ENCODE measurements at regions not wholly inside any gene's neighbourhood (a gene's known extent, or its start where the extent isn't known, plus 50 kb on each side); places are given as distances from the start of the nearest gene placed in this dataset.

GRCh38 chr1:88286716-88287115 is 397.4 kb upstream of the PKN2 start:
- no peak for DNase-seq (ENCODE audit: low read depth, low spot score)
- no peak overlapping the region for H3K27ac ChIP-seq

- DNase-seq (ENCODE audit: low read depth, low spot score), result no peak
- H3K27ac ChIP-seq, result no peak overlapping the region
Measured at GRCh38 chr1:88288571-88288970, 395.5 kb upstream of the PKN2 start.

- H3K27ac ChIP-seq, result no peak overlapping the region
- no peak for DNase-seq (ENCODE audit: low read depth, low spot score)
Measured at GRCh38 chr1:88289401-88290102, 394.5 kb upstream of the PKN2 start.

GRCh38 chr1:88291611-88292354 is 392.3 kb upstream of the PKN2 start:
- DNase-seq (ENCODE audit: low read depth, low spot score), result no peak
- no peak overlapping the region for H3K27ac ChIP-seq

GRCh38 chr1:88293691-88294190 is 390.3 kb upstream of the PKN2 start:
- H3K27ac ChIP-seq, result no peak overlapping the region
- DNase-seq (ENCODE audit: low read depth, low spot score), result no peak

GRCh38 chr1:88296227-88296626 is 387.8 kb upstream of the PKN2 start:
- no peak for DNase-seq (ENCODE audit: low read depth, low spot score)
- H3K27ac ChIP-seq, result no peak overlapping the region

- DNase-seq (ENCODE audit: low read depth, low spot score), result no peak
- H3K27ac ChIP-seq, result no peak overlapping the region
Measured at GRCh38 chr1:88296642-88297041, 387.4 kb upstream of the PKN2 start.

- no peak for DNase-seq (ENCODE audit: low read depth, low spot score)
- H3K27ac ChIP-seq, result no peak overlapping the region
Measured at GRCh38 chr1:88298506-88298905, 385.6 kb upstream of the PKN2 start.

- no peak overlapping the region for H3K27ac ChIP-seq
- no peak for DNase-seq (ENCODE audit: low read depth, low spot score)
Measured at GRCh38 chr1:88300752-88301263, 383.3 kb upstream of the PKN2 start.

GRCh38 chr1:88302843-88303486 is 381.1 kb upstream of the PKN2 start:
- DNase-seq (ENCODE audit: low read depth, low spot score), result no peak
- no peak overlapping the region for H3K27ac ChIP-seq

- no peak overlapping the region for H3K27ac ChIP-seq
- DNase-seq (ENCODE audit: low read depth, low spot score), result no peak
Measured at GRCh38 chr1:88311265-88311664, 372.8 kb upstream of the PKN2 start.

GRCh38 chr1:88311907-88312306 is 372.2 kb upstream of the PKN2 start:
- DNase-seq (ENCODE audit: low read depth, low spot score), result no peak
- no peak overlapping the region for H3K27ac ChIP-seq

- H3K27ac ChIP-seq, result no peak overlapping the region
- no peak for DNase-seq (ENCODE audit: low read depth, low spot score)
Measured at GRCh38 chr1:88317396-88317795, 366.7 kb upstream of the PKN2 start.

GRCh38 chr1:88318740-88319139 is 365.3 kb upstream of the PKN2 start:
- DNase-seq (ENCODE audit: low read depth, low spot score), result no peak
- H3K27ac ChIP-seq, result no peak overlapping the region

- DNase-seq (ENCODE audit: low read depth, low spot score), result no peak
- no peak overlapping the region for H3K27ac ChIP-seq
Measured at GRCh38 chr1:88320291-88320690, 363.8 kb upstream of the PKN2 start.

- H3K27ac ChIP-seq, result no peak overlapping the region
- no peak for DNase-seq (ENCODE audit: low read depth, low spot score)
Measured at GRCh38 chr1:88321706-88322105, 362.4 kb upstream of the PKN2 start.

- DNase-seq (ENCODE audit: low read depth, low spot score), result no peak
- no peak overlapping the region for H3K27ac ChIP-seq
Measured at GRCh38 chr1:88324899-88325298, 359.2 kb upstream of the PKN2 start.

- peak overlapping the region; percentile 42 for H3K27ac ChIP-seq
- peak; percentile 60 for DNase-seq (ENCODE audit: low read depth, low spot score)
Measured at GRCh38 chr1:88327391-88328267, 356.4 kb upstream of the PKN2 start.

GRCh38 chr1:88330201-88330600 is 353.9 kb upstream of the PKN2 start:
- no peak overlapping the region for H3K27ac ChIP-seq
- no peak for DNase-seq (ENCODE audit: low read depth, low spot score)

GRCh38 chr1:88333086-88333695 is 350.9 kb upstream of the PKN2 start:
- no peak overlapping the region for H3K27ac ChIP-seq
- no peak for DNase-seq (ENCODE audit: low read depth, low spot score)
